ENCODE measurements at regions not wholly inside any gene's neighbourhood (a gene's known extent, or its start where the extent isn't known, plus 50 kb on each side); places are given as distances from the start of the nearest gene placed in this dataset.

DNA sequence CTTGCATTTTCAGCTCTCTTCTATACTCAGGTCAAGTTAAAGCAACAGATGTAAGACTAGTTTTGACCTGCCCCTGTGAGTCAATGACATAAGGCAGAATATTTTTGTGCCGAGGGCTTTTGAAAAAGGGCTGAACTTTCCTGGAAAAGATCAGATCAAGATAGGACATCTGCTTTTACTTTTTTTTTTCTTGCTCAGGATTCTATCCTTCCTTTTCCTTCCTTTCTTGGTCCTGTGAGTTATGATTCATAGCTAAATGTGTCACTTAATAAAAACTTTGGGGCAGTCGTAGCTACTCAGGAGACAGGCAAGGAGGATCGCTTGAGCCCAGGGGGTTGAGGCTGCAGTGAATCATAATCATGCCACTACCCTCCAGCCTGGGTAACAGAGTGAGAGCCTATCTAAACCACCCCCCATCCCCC lies 84.3 kb upstream of the BRINP1 start:
- Histone ChIP-seq H3K36me3 (ENCODE audit: control insufficient read depth in 2 of 2, extremely low read depth in 1 of 2, insufficient read depth in 2 of 2, low read length in 2 of 2) (no peaks in the 10 kb centered on the region), H2AFZ (ENCODE audit: low read depth, low read length) (no peak overlapping the region), H4K20me1 (replicated peaks; ENCODE audit: control insufficient read depth, extremely low read depth, insufficient read depth, low read length) (no peaks in the 10 kb centered on the region), H3K4me1 (ENCODE audit: control insufficient read depth, extremely low read depth, insufficient read depth, low read length) (no peaks in the 10 kb centered on the region), H3K27me3 (ENCODE audit: control insufficient read depth in 2 of 2, insufficient read depth in 2 of 2, low read length in 2 of 2) (no peaks in the 10 kb centered on the region), H3K79me2 (ENCODE audit: control insufficient read depth, insufficient read depth, low read length) (no peaks in the 10 kb centered on the region), H3K9me1 (replicated peaks; ENCODE audit: control insufficient read depth, extremely low read depth, insufficient read depth, low read length) (no peaks in the 10 kb centered on the region), H3K27ac (ENCODE audit: insufficient read depth, low read depth, low read length) (no peak overlapping the region), H3K4me3 (replicated peaks in 1 of 3; ENCODE audit: insufficient read depth in 1 of 3, low read depth in 1 of 3, low read length in 3 of 3) (no peak overlapping the region), H3K9ac (replicated peaks; ENCODE audit: extremely low read depth, insufficient read depth, low read length) (no peak overlapping the region), H3K4me2 (ENCODE audit: insufficient read depth, low read length) (no peak overlapping the region), H3K9me3 (replicated peaks; ENCODE audit: control insufficient read depth, insufficient read depth, low read length) (no peaks in the 10 kb centered on the region)
- intact Hi-C loops (cut with micrococcal nuclease): no loop called here
- CTCF ChIA-PET: no interaction called here
- DNase-seq (ENCODE audit: low read depth, low spot score) (no peak), FAIRE-seq (no peak)
- POLR2A ChIA-PET: no interaction called here
- TF ChIP-seq EZH2 (IDR thresholded peaks at IDR 0.05; ENCODE audit: borderline replicate concordance, low read depth, low read length, severe bottlenecking): no peak
- TF ChIP-seq FOS (IDR thresholded peaks at IDR 0.05; ENCODE audit: borderline replicate concordance, insufficient read depth, low read length): no peak
- TF ChIP-seq, protein P1, sequence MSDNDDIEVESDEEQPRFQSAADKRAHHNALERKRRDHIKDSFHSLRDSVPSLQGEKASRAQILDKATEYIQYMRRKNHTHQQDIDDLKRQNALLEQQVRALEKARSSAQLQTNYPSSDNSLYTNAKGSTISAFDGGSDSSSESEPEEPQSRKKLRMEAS (IDR thresholded peaks at IDR 0.05; ENCODE audit: insufficient read depth, insufficient read length): no peak
- TF ChIP-seq CTCF (IDR thresholded peaks at IDR 0.05; ENCODE audit: extremely low read depth in 1 of 2, insufficient read depth in 1 of 2, low read depth in 1 of 2, low read length in 2 of 2): no peak
- TF ChIP-seq POLR2AphosphoS5 (IDR thresholded peaks at IDR 0.05; ENCODE audit: insufficient read depth, low read depth, low read length): no peak
- no peak for TF ChIP-seq POLR2A (IDR thresholded peaks at IDR 0.05; ENCODE audit: low read depth, low read length)
- TF ChIP-seq MYC (IDR thresholded peaks at IDR 0.05; ENCODE audit: low read depth, low read length): no peak
- no peak for TF ChIP-seq GATA2 (IDR thresholded peaks at IDR 0.05; ENCODE audit: insufficient read depth, insufficient read length, low read depth, low read length)
- no TSS peak for BruUV-seq (replicated peaks)
- dilution Hi-C loops (cut with MboI; ENCODE audit: extremely low pct_ligation_motif_present, low sequenced_read_pairs): no loop called here

Measured in endothelial cell of umbilical vein (primary cell).